NCI-H2196 (cell line): ENCODE measurements at regions not wholly inside any gene's neighbourhood (a gene's known extent, or its start where the extent isn't known, plus 50 kb on each side); places are given as distances from the start of the nearest gene placed in this dataset.
A peak's percentile ranks its signal among the peaks of the same experiment; 100 is the strongest.
"Not testable (repeated sequence)": the region's sequence is repeated elsewhere in the genome, so short reads cannot be mapped to it uniquely, and the experiment has no call there.

Source experiments
- DNase-seq: peaks from one replicate; lab custom pipeline; 2025; ENCODE audit not compliant: unreplicated experiment; lab: John Stamatoyannopoulos, UW

DNA sequence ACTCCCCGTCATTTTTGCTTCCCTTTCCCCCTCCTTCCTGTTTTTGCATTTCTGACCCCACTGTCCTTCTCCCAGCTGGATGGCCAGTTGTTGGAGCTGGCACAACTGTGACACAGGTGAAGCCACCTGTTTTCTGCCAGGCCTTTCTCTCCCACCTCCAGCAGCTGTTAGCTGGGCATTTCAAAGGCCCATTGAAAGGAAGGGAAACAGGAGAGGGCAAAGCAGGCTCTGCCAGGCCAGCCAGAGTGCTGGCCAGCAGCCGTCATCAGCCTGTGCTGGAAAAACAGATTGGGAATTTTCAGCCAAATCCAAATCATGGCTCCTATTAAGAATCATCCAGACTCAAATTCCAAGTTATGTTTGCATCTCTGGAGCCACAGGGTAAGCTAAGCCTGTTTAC is 155.2 kb upstream of the C2CD4B start:
- peak; percentile 3 for DNase-seq

DNA sequence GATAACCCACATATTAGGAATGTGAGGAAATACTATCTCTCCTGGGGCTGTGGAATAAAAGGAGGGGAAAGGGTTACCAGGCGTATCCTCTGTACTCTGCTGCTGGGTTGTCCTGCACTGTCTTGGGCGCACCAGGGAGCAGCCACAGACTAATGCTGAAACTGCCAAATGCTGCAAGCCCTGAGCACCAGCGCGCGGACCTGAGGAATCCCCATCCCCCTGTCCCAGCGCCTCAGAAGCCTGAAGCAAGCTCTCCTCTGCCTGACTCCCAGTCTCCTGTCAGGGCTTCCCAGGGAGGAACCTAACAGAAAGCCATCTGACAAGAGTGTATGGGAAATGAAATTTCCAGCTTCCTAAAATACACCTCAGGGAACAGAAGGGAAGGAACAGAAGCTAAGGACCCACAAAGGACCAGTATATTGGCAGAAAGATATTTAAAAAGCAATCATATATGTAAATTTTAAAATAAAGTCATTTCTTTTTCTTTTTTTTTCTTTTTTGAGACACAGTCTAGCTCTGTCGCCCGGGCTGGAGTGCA is 158.3 kb upstream of the C2CD4B start:
- no peak for DNase-seq

DNA sequence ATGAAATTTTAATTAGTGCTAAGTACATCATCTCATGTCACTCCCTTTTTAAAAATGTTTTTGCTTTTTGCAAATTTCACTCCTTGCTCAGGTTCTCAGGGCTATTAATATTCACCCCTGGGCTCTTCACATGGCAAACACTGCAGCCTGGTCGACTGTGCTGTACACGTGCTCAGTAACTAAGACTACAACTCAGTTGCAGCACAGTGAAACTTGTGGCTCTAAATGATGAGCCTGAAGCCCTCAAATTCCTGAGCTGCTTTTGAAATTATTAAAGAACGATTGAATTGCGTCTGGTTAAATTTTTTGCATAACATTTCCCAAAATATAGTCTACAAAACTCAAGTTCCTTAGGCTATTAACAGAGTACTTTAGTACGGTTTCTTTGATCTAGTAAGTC is 159.3 kb upstream of the C2CD4B start:
- DNase-seq = no peak

DNA sequence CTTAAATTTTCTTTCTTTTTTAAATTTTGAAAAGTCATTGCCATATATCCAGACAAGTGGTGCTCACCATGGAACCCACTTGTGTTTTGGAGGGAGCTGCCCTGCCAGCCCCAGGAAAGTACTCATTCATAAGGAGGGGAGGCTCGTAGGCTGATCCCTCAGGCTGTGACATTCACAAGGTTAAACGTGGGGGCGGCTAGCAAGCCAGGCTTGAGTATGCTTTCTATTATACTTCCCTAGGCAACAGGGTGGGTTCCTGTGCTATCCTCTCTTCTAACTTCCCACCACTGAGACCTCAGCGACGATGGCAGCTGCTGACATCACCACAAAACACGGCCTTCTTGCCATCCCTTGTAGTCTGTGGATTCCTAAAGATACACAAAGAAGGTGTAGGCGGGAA is 160.5 kb upstream of the C2CD4B start:
- DNase-seq = no peak

DNA sequence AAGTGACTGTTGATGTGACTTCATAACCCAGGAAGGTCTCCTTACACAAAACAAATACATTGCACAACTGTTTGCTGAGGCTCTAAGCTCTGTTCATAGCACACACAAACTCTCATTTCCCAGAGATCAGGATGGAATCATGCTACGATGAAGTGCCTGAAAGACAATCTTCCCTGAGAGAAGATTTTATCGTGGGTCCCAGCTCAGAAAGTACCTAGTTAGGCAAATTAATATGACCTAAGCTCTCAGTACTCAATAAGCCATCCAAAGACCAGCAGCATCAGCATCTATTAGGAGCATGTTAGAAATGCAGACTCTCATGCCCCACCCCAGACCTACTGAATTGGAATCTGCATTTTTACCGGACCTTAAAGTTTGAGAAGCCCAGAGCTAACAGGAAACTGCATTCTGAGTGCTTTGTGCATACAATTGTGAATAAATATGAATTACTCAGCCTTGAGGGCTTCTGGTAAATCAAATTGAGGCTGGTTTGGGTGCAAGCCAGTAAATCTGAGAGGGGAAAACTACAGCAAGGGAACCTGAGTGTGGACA is 161.5 kb upstream of the C2CD4B start:
- peak; percentile 30 for DNase-seq

DNA sequence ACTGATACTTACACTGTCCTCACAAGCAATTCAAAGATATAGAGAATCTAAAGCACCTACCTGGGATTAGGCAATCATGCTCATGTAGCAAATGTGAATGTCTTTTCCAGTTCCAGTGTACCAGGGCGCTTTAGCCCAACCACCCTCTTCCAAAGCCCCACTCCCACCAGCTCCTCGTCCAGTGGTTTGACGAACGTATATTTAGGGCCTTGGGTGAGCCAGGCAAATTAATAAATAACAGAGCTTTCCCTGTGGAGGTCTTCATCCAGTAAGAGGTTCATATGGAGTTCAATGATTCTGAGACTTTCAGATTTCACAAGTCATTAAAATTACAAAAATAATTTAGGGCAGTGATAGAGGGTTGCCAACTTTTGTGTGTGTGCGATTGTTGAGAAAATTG is 162.3 kb upstream of the C2CD4B start:
- DNase-seq = no peak

DNA sequence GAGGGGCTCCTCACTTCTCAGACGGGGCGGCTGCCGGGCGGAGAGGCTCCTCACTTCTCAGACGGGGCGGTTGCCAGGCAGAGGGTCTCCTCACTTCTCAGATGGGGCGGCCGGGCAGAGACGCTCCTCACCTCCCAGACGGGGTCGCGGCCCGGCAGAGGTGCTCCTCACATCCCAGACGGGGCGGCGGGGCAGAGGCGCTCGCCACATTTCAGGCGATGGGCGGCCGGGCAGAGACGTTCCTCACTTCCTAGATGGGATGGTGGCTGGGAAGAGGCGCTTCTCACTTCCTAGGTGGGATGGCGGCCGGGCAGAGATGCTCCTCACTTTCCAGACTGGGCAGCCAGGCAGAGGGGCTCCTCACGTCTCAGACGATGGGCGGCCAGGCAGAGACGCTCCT is 167.4 kb upstream of the C2CD4B start:
- DNase-seq = not testable (repeated sequence)

DNA sequence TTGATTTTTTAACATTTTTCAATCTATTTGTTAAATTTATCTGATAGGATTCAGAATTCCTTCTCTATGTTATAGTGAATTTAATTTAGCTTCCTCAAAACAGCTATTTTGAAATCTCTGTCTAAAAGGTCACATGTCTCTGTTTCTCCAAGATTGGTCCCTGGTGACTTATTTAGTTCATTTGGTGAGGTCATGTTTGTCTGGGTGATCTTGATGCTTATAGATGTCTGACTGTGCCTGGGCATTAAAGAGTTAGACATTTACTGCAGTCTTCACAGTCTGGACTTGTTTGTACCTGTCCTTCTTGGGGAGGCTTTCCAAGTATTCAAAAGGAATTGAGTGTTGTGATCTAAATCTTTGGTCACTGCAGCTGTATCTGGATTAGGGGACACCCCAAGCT is 169.5 kb upstream of the C2CD4B start:
- DNase-seq = no peak

DNA sequence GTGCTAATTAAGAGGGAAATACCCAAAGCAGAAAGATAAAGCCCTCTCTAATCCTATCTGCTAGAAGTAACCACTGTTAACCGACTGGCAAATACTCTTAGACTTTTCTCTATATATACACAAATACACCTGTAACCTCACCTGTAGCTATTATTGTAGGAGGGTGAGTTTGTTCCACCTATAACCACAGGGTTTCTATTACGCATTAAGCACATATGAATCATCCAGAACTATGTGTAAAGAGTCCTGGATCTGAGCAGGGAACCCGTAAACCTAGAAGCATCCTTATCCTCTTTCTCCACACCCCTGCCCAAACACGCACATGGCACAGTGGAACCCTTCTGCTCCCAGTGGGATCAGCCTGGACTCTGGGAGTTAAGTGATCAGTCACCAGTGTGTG is 172.8 kb upstream of the C2CD4B start:
- DNase-seq = no peak

DNA sequence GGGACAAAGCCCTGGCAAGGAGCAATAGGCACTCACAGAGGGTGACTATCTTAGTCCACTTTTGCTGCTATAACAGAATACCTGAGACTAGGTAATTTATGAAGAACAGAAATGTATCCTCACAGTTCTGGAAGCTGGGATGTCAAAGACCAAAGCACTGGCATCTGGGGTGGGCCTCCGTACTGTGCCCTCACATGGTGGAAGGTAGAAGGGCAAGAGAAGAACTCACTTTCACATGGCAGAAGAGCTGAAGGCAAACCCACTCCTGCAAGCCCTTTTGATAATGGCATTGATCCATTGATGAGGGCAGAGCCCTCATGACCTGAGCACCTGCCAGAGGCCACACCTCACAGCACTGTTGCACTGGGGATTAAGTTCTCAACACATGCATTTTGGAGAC is 173.4 kb upstream of the C2CD4B start:
- no peak for DNase-seq

DNA sequence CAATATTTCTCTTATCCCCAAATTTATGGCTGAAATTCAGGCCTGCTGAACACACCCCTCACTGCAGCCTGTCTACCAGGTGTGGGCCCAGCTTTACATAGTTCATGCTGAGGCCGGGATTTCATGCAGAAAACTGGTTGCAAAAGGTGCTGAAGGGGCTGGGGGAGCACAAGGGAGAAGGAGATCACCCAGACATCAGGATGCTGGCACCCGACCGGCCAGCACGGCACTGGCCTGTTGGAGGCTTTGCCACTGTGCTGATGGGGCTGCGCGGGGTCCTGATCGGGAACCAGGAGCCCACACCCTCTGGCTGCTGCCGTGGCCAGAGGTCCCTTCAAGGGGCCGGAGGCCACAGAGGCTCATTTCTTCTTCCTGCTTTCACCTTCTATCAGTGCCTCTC is 177.9 kb upstream of the C2CD4B start:
- DNase-seq = no peak

DNA sequence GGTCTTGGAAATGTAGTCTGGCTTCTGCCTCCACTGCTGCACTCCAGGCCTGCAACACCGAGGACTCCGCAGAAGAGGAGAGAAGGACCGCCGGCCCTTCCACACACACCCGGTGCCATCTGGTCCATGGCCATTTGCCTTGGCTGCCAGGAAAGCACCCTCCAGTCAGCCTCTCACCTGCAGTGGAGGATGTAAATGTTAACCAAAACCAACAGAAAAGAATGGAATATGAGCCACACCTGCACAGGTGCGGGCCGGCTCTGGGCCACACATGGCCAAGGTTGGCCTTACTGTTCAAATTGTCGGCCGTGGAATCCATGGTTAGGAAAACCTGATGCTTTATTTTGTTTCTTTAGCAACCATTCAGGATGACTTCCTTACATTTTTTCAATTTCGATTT is 178.3 kb upstream of the C2CD4B start:
- peak; percentile 43 for DNase-seq

DNA sequence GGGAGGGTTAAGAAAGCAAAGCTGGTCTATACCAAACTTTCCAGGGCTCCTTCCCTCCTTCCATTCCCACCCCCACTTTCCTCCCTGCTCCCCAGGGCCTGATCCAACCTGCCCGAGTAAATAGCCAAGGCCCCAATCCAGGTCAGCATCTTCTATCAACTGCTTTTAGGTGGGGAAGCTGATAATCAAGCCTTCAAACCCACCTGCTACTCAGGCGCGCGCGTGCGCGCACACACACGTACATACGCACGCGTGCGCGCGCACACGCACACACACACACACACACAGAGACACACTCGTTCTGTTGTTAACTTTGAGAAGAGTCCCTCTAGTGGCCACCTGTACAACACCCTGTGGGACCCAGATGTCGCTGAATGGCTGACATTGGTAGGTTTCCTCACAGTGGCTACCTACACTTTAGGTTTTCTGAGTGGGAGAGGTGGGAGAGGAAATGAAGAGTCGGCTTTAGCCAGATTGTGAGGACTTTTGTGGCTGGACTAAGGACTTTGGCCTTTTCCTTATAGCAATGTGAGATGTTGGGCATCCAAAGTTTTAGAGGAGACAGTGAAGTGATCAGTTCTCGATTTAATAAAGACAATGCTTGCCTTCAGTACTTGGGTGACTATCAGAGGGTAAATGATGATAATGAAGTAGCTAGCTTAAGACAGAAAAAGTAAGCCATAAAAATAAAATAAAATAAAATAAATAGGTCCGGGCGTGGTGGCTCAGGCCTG is 179.9 kb upstream of the C2CD4B start:
- DNase-seq = peak; percentile 50

DNA sequence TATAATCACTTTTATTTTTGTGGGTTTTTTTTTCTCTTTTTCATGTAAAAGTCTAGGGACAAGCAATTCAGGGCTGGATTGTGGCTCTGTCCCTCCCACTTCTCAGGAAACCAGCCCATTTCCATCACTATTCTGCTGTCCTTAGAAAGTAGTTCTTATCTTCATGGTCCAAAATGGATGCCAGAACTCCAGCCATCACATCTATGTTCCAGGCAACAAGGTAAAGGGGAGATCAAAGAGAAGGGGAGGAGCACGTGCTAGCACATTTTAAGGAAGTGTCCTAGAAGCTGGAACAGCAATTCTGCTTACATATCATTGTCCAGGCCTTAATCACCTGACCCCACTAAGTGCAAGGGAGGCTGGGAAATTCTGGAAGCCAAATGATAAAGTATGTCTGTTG is 181.1 kb upstream of the C2CD4B start:
- DNase-seq = no peak

DNA sequence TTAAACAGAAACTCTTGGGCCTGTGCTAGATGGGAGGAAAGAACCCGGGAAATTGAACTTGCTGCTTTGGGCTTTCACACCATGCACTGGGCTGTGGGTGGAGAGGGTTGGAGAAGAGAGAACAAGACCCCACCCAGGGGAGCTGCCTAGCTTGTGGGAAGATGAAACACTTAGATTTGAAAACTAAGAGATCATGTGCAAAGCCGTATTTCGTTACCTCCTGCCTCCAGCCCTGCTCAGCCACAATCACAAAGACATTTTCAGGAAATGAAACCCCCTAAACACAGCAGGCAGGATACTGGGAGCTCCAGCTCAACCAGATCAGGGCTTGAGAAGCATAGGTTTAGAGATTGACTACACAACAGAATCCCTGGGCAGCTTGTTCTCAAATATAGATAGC is 183.0 kb upstream of the C2CD4B start:
- no peak for DNase-seq

DNA sequence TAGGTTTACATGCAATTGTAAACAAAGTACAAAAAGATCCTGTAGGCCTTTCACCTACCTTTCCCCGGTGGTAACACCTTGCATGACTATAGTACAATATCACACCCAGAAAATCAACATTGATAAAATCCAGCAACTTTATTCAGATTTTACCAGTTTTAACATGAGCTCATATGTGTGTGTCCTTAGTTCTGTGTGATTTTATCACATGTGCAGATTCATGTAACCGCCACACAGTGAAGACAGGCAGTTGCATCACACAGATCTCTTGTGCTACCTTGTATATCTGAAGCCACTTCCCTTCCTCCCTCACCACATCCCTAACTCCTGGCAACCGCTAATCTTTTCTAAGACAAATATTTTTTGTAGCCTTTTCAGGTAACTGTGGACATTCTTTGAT is 183.5 kb upstream of the C2CD4B start:
- no peak for DNase-seq

DNA sequence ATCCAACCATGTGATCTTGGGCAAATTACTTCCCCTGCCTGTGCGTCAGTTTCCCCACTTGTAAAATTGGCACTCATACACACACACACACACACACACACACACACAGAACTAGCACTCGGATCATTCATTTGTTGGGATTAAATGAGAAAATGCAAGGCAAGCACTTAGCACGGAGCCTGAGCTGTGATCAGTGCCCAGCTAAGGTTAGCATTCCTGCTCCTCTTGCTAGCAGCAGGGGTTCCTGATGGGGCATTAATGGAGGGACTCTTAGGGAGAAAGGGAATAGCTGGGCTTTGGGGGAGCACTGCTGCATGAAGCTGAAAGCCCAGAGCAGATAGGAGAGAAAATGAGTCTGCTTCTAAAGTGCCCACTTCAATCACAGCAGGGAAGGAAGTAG is 187.7 kb upstream of the C2CD4B start:
- DNase-seq = no peak

DNA sequence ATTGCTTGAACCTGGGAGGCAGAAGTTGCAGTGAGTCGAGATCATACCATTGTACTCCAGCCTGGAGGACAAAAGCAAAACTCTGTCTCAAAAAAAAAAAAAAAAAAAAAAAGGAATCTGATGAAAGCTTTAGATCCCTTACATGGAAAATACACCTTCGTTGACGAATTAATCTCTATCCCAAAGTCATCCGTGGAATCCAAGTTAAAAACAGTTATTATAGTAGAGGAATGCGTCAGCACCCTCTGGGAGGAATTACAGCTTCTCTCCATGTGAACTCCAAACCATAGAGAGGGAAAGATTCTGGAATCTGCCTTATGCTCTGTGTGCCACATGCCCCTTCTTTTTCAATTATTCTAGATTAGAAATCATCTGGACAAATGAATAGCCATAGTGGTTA is 192.3 kb upstream of the C2CD4B start:
- no peak for DNase-seq

DNA sequence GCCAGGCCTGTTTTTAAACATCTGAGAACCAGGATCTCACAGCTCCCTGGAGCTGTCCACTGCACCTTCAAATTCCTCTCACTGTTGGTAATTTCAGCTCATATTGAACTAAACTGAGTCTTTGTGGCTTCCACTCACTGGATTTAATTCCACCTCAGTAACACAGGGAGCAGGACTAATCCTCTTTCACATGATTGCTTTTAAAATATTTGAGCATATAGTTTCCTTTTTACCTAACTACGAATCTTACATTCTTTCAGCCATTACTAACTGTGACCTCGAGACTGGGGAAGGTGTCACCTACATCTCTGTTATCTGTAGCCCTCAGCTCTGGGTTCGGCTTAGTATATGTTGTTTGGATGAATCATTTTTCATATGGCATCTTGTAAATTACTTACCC is 194.3 kb upstream of the C2CD4B start:
- no peak for DNase-seq

DNA sequence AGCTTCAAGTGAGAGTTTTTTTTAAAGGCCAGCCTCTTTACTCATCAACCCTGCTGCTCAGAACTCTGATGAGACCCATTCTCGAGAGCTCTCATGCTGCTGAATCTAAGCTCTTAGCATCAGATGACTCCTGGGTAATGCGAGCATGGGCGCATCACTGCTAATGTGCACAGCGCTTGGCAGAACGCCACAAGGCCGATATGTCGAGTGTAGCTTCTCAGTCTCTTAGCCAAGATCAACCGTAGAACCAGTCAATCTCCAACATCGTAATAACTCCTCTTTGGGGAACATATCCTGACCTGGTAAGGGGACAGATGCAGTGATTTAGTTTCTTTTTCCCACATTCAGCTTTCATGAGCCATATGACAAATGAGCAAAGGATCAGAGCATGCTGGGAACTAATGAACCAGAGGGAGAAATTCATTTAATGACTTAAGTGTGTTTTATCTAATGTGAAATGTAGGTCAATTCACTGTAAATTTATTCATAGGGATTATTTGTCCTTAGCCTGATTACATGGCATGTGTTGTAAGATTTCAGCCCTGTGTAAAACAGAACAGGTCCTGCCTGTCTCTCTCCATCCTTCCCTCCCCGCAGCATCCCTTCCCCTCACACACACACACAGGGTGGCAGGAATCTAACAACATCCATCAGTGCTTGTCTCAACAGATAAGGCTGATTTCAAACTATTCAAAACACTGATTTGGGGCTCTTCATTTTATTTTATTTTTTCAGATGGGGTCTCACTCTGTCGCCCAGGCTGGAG is 195.4 kb upstream of the C2CD4B start:
- no peak for DNase-seq

DNA sequence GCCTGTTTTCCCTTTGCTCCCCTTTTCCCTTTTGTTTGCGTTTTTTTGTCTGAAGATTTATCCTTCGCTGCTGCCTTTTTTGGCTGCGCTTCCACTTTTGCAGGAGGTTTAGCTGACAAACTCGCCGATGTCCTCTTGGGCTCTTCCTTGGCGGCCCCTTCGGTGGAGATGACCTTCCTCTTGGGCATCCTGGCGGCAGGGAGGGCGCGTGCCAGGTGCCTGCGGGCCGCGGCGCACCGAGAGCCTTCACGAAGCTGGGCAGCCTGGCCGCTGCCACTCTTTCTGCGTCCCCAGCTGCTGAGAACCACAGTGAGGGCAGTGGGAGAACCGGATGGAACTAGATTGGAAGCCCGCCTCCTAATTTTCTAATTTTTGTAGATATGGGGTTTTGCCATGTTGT is 197.1 kb upstream of the C2CD4B start:
- no peak for DNase-seq

DNA sequence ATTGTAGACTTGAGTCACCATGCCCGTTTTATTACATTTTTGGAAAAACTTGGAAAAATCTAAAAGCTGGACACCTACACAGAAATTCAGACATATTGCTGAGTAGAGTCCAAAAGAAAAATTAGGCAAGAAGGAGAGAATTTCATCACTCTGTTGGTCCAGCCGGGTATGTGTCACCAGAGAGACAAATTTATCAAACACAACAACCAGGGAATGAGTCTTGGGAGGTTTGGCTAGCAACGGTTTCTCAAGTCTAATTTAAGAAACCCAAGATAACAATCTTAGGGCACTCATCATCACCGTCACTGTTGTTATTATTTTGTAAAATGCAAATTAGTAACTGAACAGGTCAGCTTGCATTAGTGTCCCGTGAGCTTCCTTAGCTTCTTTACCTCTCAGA is 197.5 kb upstream of the C2CD4B start:
- no peak for DNase-seq
